Muscle layer of duodenum (tissue), 2 donors: ENCODE measurements at regions not wholly inside any gene's neighbourhood (a gene's known extent, or its start where the extent isn't known, plus 50 kb on each side); places are given as distances from the start of the nearest gene placed in this dataset.

ENCODE experiments used
- H3K27ac ChIP-seq: one replicate; pipeline ENCODE4 v1.7.0; 2013; ENCODE audit warnings: mild to moderate bottlenecking, low read length
- H3K27me3 ChIP-seq: one replicate; pipeline ENCODE4 v1.7.0; 2013; ENCODE audit warnings: low read depth, mild to moderate bottlenecking, control low read depth, low read length
- H3K36me3 ChIP-seq, 2 donors: one replicate each; pipeline ENCODE4 v1.7.0; 2013; ENCODE audit warnings: low read length in 2 of 2, control low read depth in 1 of 2, mild to moderate bottlenecking in 1 of 2; ENCODE audit not compliant: insufficient read depth in 2 of 2, control insufficient read depth in 1 of 2
- H3K4me1 ChIP-seq, 2 donors: one replicate each; pipeline ENCODE4 v1.7.0; 2013; ENCODE audit warnings: low read length in 2 of 2, mild to moderate bottlenecking in 2 of 2, control low read depth in 1 of 2, moderate library complexity in 1 of 2; ENCODE audit not compliant: insufficient read depth in 2 of 2, control insufficient read depth in 1 of 2
- H3K4me3 ChIP-seq, 2 donors: one replicate each; pipeline ENCODE4 v1.7.0; 2013; ENCODE audit warnings: low read length in 2 of 2, low read depth in 1 of 2, mild to moderate bottlenecking in 1 of 2
- H3K9me3 ChIP-seq, 2 donors: one replicate each; pipeline ENCODE4 v1.7.0; 2013; ENCODE audit warnings: low read length in 2 of 2, control low read depth in 1 of 2, mild to moderate bottlenecking in 1 of 2; ENCODE audit not compliant: control insufficient read depth in 1 of 2
- donor health status: healthy.

GRCh38 chr12:4026020-4026358 lies 152.8 kb upstream of the PARP11 start:
- Histone ChIP-seq H3K36me3 (no peaks in the 10 kb centered on the region), H3K9me3 (no peaks in the 10 kb centered on the region), H3K27ac (no peak overlapping the region), H3K4me1 (no peaks in the 10 kb centered on the region), H3K27me3 (no peaks in the 10 kb centered on the region), H3K4me3 (no peak overlapping the region)

- Histone ChIP-seq H3K4me1 (no peaks in the 10 kb centered on the region), H3K9me3 (no peaks in the 10 kb centered on the region), H3K27me3 (no peaks in the 10 kb centered on the region), H3K27ac (no peak overlapping the region), H3K4me3 (no peak overlapping the region), H3K36me3 (no peaks in the 10 kb centered on the region)
Observed at GRCh38 chr12:4025181-4026019, 152.2 kb upstream of the PARP11 start.

GRCh38 chr12:4024701-4025100 lies 151.5 kb upstream of the PARP11 start:
- H3K4me3 ChIP-seq, result no peak overlapping the region
- no peaks in the 10 kb centered on the region for H3K9me3 ChIP-seq

GRCh38 chr12:4015225-4016091 lies 142.3 kb upstream of the PARP11 start:
- no peaks in the 10 kb centered on the region for H3K36me3 ChIP-seq
- H3K9me3 ChIP-seq, result no peaks in the 10 kb centered on the region
- no peak overlapping the region for H3K4me3 ChIP-seq
- H3K27me3 ChIP-seq, result no peaks in the 10 kb centered on the region
- H3K4me1 ChIP-seq, result no peaks in the 10 kb centered on the region
- H3K27ac ChIP-seq, result no peak overlapping the region

More at GRCh38 chr12:4024701-4025100, 151.5 kb upstream of the PARP11 start:
- Histone ChIP-seq H3K36me3 (no peaks in the 10 kb centered on the region), H3K27me3 (no peaks in the 10 kb centered on the region), H3K27ac (no peak overlapping the region), H3K4me1 (no peaks in the 10 kb centered on the region)

- Histone ChIP-seq H3K4me3 (no peak overlapping the region), H3K27me3 (no peaks in the 10 kb centered on the region), H3K4me1 (no peaks in the 10 kb centered on the region), H3K36me3 (no peaks in the 10 kb centered on the region), H3K9me3 (no peaks in the 10 kb centered on the region), H3K27ac (no peak overlapping the region)
Observed at GRCh38 chr12:4014858-4015224, 141.6 kb upstream of the PARP11 start.

- no peaks in the 10 kb centered on the region for H3K9me3 ChIP-seq
- H3K27ac ChIP-seq, result no peak overlapping the region
- H3K36me3 ChIP-seq, result no peaks in the 10 kb centered on the region
- no peaks in the 10 kb centered on the region for H3K4me1 ChIP-seq
- no peaks in the 10 kb centered on the region for H3K27me3 ChIP-seq
- no peak overlapping the region for H3K4me3 ChIP-seq
Observed at GRCh38 chr12:4014444-4014843, 141.2 kb upstream of the PARP11 start.

GRCh38 chr12:4012977-4013968 lies 140.1 kb upstream of the PARP11 start:
- Histone ChIP-seq H3K27me3 (no peaks in the 10 kb centered on the region), H3K9me3 (no peaks in the 10 kb centered on the region), H3K4me1 (no peaks in the 10 kb centered on the region), H3K36me3 (no peaks in the 10 kb centered on the region), H3K4me3 (no peak overlapping the region), H3K27ac (no peak overlapping the region)

GRCh38 chr12:4012073-4012472 lies 138.9 kb upstream of the PARP11 start:
- Histone ChIP-seq H3K4me3 (no peak overlapping the region), H3K9me3 (no peaks in the 10 kb centered on the region), H3K36me3 (no peaks in the 10 kb centered on the region), H3K4me1 (no peaks in the 10 kb centered on the region), H3K27me3 (no peaks in the 10 kb centered on the region), H3K27ac (no peak overlapping the region)

GRCh38 chr12:4011597-4011996 lies 138.4 kb upstream of the PARP11 start:
- Histone ChIP-seq H3K4me3 (no peak overlapping the region), H3K36me3 (no peaks in the 10 kb centered on the region), H3K9me3 (no peaks in the 10 kb centered on the region), H3K27ac (no peak overlapping the region), H3K4me1 (no peaks in the 10 kb centered on the region), H3K27me3 (no peaks in the 10 kb centered on the region)

- no peak overlapping the region for H3K4me3 ChIP-seq
- no peaks in the 10 kb centered on the region for H3K9me3 ChIP-seq
- H3K36me3 ChIP-seq, result no peaks in the 10 kb centered on the region
- no peaks in the 10 kb centered on the region for H3K4me1 ChIP-seq
- H3K27ac ChIP-seq, result no peak overlapping the region
- H3K27me3 ChIP-seq, result no peaks in the 10 kb centered on the region
Observed at GRCh38 chr12:4009979-4010704, 136.9 kb upstream of the PARP11 start.
